Gastroesophageal sphincter (tissue), 3 donors: ENCODE measurements at regions not wholly inside any gene's neighbourhood (a gene's known extent, or its start where the extent isn't known, plus 50 kb on each side); places are given as distances from the start of the nearest gene placed in this dataset.

Experiments
- POLR2A ChIP-seq, 2 donors: fragments of 450-650 bp; IDR thresholded peaks; one replicate each; pipeline ENCODE4 v1.6.1; 2017; ENCODE audit warnings: antibody characterized with exemption in 2 of 2, mild to moderate bottlenecking in 2 of 2, moderate library complexity in 1 of 2
- TF ChIP-seq, protein P1 (sequence below), 4 experiments: fragments of 200-600 bp in 2 of 4; fragments of 450-650 bp in 2 of 4; sonication (generic) in 1 of 4; IDR thresholded peaks; one replicate each; pipeline ENCODE4 v1.5.1; 2017 to 2019; ENCODE audit warnings: antibody characterized with exemption in 4 of 4, mild to moderate bottlenecking in 2 of 4, moderate library complexity in 2 of 4

- TF ChIP-seq, protein P1, sequence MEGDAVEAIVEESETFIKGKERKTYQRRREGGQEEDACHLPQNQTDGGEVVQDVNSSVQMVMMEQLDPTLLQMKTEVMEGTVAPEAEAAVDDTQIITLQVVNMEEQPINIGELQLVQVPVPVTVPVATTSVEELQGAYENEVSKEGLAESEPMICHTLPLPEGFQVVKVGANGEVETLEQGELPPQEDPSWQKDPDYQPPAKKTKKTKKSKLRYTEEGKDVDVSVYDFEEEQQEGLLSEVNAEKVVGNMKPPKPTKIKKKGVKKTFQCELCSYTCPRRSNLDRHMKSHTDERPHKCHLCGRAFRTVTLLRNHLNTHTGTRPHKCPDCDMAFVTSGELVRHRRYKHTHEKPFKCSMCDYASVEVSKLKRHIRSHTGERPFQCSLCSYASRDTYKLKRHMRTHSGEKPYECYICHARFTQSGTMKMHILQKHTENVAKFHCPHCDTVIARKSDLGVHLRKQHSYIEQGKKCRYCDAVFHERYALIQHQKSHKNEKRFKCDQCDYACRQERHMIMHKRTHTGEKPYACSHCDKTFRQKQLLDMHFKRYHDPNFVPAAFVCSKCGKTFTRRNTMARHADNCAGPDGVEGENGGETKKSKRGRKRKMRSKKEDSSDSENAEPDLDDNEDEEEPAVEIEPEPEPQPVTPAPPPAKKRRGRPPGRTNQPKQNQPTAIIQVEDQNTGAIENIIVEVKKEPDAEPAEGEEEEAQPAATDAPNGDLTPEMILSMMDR (IDR thresholded peaks at IDR 0.05), result no peak
- no peak for TF ChIP-seq POLR2A (IDR thresholded peaks at IDR 0.05)
These were observed 56.6 kb upstream of the RAB18 start for GRCh38 chr10:27447540-27447939.
